CD4-positive, alpha-beta memory T cell (primary cell): ENCODE measurements at regions not wholly inside any gene's neighbourhood (a gene's known extent, or its start where the extent isn't known, plus 50 kb on each side); places are given as distances from the start of the nearest gene placed in this dataset.

Experiments
- CTCF ChIA-PET: fragments of 350-600 bp; sonication (Branson Sonifier 250); formaldehyde crosslinking; loops from one replicate; lab custom pipeline; 2021; ENCODE audit warnings: inconsistent platforms; ENCODE audit not compliant: partially characterized antibody; lab: Charles Lee
- POLR2A ChIA-PET: fragments of 350-600 bp; sonication (Branson Sonifier 250); formaldehyde crosslinking; loops from one replicate; lab custom pipeline; 2021; ENCODE audit not compliant: partially characterized antibody; lab: Charles Lee
- DNase-seq, 5 donors: peaks; one replicate each; pipeline versions ENCODE4 v3.0.0 to v3.0.0-alpha.2; 2020 to 2022; ENCODE audit warnings: mixed read lengths in 1 of 5
- H3K27ac ChIP-seq: one replicate; pipeline ENCODE4 v1.7.0; 2013; ENCODE audit warnings: low read depth, low read length
- H3K27me3 ChIP-seq: 2 replicates; pipeline ENCODE4 v1.7.0; 2013; ENCODE audit warnings: mild to moderate bottlenecking, low read length, moderate library complexity; ENCODE audit not compliant: insufficient read depth
- H3K36me3 ChIP-seq: 2 replicates; pipeline ENCODE4 v1.7.0; 2013; ENCODE audit warnings: mild to moderate bottlenecking, low read length, moderate library complexity; ENCODE audit not compliant: insufficient read depth
- H3K4me1 ChIP-seq: 2 replicates; pipeline ENCODE4 v1.7.0; 2013; ENCODE audit warnings: mild to moderate bottlenecking, low read length, moderate library complexity; ENCODE audit not compliant: insufficient read depth
- H3K4me3 ChIP-seq, 2 donors: one replicate each; pipeline ENCODE4 v1.7.0; 2013; ENCODE audit warnings: low read length in 2 of 2, mild to moderate bottlenecking in 1 of 2
- H3K9me3 ChIP-seq, 2 donors: one replicate each; pipeline ENCODE4 v1.7.0; 2013; ENCODE audit warnings: low read length in 2 of 2, control low read depth in 1 of 2; ENCODE audit not compliant: control insufficient read depth in 1 of 2
- H3K27ac Mint-ChIP-seq, 7 donors: one replicate each; pipeline ENCODE4 v1.8.0; 2020 to 2021; ENCODE audit warnings: mixed read lengths in 7 of 7, mild to moderate bottlenecking in 6 of 7, inconsistent platforms in 3 of 7, moderate library complexity in 3 of 7
- H3K27me3 Mint-ChIP-seq, 2 donors: one replicate each; pipeline ENCODE4 v1.8.0; 2020 to 2021; ENCODE audit warnings: mixed read lengths in 2 of 2
- H3K36me3 Mint-ChIP-seq, 2 donors: one replicate each; pipeline ENCODE4 v1.8.0; 2020 to 2021; ENCODE audit warnings: mixed read lengths in 2 of 2, inconsistent platforms in 1 of 2, mild to moderate bottlenecking in 1 of 2
- H3K4me1 Mint-ChIP-seq, 4 donors: one replicate each; pipeline ENCODE4 v1.8.0; 2020 to 2021; ENCODE audit warnings: mixed read lengths in 4 of 4, mild to moderate bottlenecking in 1 of 4
- H3K4me3 Mint-ChIP-seq, 8 donors: one replicate each; pipeline ENCODE4 v1.8.0; 2020 to 2021; ENCODE audit warnings: mixed read lengths in 8 of 8, mild to moderate bottlenecking in 7 of 8, moderate library complexity in 6 of 8, inconsistent platforms in 3 of 8
- H3K9me3 Mint-ChIP-seq, 8 donors: one replicate each; pipeline ENCODE4 v1.8.0; 2020 to 2021; ENCODE audit warnings: mixed read lengths in 8 of 8, mild to moderate bottlenecking in 5 of 8, inconsistent platforms in 3 of 8, moderate library complexity in 1 of 8
- intact Hi-C: fragments of 100-400 bp; cut with micrococcal nuclease; formaldehyde crosslinking; loops from one replicate; pipeline ENCODE4 v1.15.1; 2023

DNA sequence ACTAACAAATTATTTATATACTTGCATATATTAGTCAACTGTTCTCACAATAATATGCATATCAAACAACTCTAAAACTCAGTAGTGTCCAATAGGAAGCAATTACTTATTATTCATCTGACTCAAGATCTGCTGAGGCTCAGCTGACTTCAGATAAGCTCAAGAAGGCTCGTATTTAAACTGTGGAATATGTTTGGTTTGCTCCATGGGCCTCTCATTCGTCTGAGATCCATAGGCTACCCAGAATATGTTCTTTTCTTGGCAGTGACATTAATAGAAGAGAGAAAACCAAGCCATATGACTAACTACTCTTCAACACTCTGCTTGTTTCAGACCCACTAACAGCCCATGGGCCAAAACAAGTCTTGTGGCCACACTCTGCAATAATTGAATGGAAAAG, 107.7 kb upstream of the MAP2 start:
- Histone ChIP-seq H3K27me3 (no peaks in the 10 kb centered on the region), H3K4me3 (no peak overlapping the region), H3K27ac (no peak overlapping the region), H3K4me1 (no peaks in the 10 kb centered on the region), H3K36me3 (no peaks in the 10 kb centered on the region), H3K9me3 (no peaks in the 10 kb centered on the region)
- Mint-ChIP-seq H3K27ac (no peak overlapping the region), H3K27me3 (no peaks in the 10 kb centered on the region), H3K36me3 (no peaks in the 10 kb centered on the region), H3K9me3 (peaks cover 0 to 2% (median 0%) of the 10 kb centered on the region in 8 donors), H3K4me3 (no peak overlapping the region), H3K4me1 (no peaks in the 10 kb centered on the region)
- no peak for DNase-seq
- intact Hi-C loops, result no loop called here
- CTCF ChIA-PET, result no interaction called here
- POLR2A ChIA-PET, result no interaction called here

DNA sequence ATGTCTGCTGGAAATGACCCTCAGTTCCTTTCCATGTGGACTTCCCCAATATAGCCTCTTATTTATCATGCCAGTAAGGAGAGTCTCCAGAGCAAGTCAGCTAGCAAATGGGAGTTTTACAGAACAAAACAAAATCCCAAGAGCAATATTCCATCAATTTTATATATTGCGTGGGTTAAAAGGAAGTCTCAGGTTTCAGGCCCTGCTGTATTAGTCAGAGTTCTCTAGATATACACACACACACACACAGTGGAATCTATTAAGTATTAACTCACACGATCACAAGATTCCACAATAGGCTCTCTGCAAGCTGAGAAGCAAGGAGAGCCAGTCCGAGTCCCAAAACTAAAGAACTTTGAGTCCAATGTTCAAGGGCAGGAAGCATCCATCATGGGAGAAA, 102.8 kb upstream of the MAP2 start:
- Histone ChIP-seq H3K4me1 (no peaks in the 10 kb centered on the region), H3K36me3 (no peaks in the 10 kb centered on the region), H3K9me3 (no peaks in the 10 kb centered on the region), H3K27ac (no peak overlapping the region), H3K4me3 (no peak overlapping the region), H3K27me3 (no peaks in the 10 kb centered on the region)
- Mint-ChIP-seq H3K9me3 (peaks cover 0 to 6% (median 0%) of the 10 kb centered on the region in 8 donors), H3K27ac (no peak overlapping the region), H3K27me3 (no peaks in the 10 kb centered on the region), H3K4me3 (no peak overlapping the region), H3K4me1 (no peaks in the 10 kb centered on the region), H3K36me3 (no peaks in the 10 kb centered on the region)
- POLR2A ChIA-PET, result no interaction called here
- intact Hi-C loops, result no loop called here
- CTCF ChIA-PET, result no interaction called here
- no peak for DNase-seq

DNA sequence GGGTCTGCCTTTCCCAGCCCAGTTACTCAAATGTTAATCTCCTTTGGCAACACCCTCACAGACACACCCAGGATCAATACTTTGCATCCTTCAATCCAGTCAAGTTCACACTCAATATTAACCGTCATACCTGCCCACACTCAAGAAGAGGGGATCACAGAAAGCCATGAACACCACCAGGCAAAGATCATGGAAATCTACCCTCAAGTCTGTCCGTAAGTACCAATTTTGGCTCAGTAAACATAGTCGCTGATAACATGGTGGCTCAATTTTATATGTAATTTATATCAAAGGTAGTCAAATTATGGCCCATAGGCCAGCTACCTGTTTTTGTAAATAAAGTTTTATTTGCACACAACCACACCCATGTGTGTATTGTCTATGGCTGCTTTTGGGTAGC, 102.3 kb upstream of the MAP2 start:
- intact Hi-C loops, result no loop called here
- H3K4me3 Mint-ChIP-seq, result no peak overlapping the region
- no peaks in the 10 kb centered on the region for H3K27me3 ChIP-seq
- no peaks in the 10 kb centered on the region for H3K36me3 ChIP-seq
- no peaks in the 10 kb centered on the region for H3K27me3 Mint-ChIP-seq
- no peaks in the 10 kb centered on the region for H3K36me3 Mint-ChIP-seq
- peaks cover 0 to 6% (median 0%) of the 10 kb centered on the region in 8 donors for H3K9me3 Mint-ChIP-seq
- H3K4me1 Mint-ChIP-seq, result no peaks in the 10 kb centered on the region
- no peaks in the 10 kb centered on the region for H3K9me3 ChIP-seq
- no peak for DNase-seq
- no peak overlapping the region for H3K4me3 ChIP-seq
- ChIA-PET CTCF (no interaction called here), POLR2A (no interaction called here)
- no peaks in the 10 kb centered on the region for H3K4me1 ChIP-seq
- H3K27ac ChIP-seq, result no peak overlapping the region
- H3K27ac Mint-ChIP-seq, result no peak overlapping the region

DNA sequence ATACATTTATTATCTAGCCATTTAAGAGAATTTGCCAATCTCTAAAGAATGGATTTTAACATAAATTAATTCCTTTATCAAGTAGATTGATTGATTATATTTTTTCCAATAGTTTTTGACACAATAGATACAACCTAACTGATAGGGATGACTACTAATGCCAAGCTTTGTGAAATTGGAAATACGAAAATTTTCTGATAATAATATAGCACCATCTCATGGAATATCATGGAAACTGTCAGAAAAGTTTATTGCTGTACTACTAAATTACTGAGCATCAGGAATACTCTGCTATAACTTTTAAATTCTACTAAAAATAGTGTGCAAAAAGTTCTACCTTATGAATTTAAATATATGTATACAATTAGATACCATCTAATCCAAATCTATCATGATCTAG, 101.8 kb upstream of the MAP2 start:
- no peaks in the 10 kb centered on the region for H3K9me3 ChIP-seq
- Mint-ChIP-seq H3K36me3 (no peaks in the 10 kb centered on the region), H3K27ac (no peak overlapping the region), H3K27me3 (no peaks in the 10 kb centered on the region), H3K4me3 (no peak overlapping the region), H3K4me1 (no peaks in the 10 kb centered on the region), H3K9me3 (peaks cover 0 to 6% (median 0%) of the 10 kb centered on the region in 8 donors)
- no peak overlapping the region for H3K27ac ChIP-seq
- no peaks in the 10 kb centered on the region for H3K4me1 ChIP-seq
- CTCF ChIA-PET, result no interaction called here
- H3K4me3 ChIP-seq, result no peak overlapping the region
- no peak for DNase-seq
- H3K27me3 ChIP-seq, result no peaks in the 10 kb centered on the region
- H3K36me3 ChIP-seq, result no peaks in the 10 kb centered on the region
- POLR2A ChIA-PET, result no interaction called here
- intact Hi-C loops, result no loop called here

DNA sequence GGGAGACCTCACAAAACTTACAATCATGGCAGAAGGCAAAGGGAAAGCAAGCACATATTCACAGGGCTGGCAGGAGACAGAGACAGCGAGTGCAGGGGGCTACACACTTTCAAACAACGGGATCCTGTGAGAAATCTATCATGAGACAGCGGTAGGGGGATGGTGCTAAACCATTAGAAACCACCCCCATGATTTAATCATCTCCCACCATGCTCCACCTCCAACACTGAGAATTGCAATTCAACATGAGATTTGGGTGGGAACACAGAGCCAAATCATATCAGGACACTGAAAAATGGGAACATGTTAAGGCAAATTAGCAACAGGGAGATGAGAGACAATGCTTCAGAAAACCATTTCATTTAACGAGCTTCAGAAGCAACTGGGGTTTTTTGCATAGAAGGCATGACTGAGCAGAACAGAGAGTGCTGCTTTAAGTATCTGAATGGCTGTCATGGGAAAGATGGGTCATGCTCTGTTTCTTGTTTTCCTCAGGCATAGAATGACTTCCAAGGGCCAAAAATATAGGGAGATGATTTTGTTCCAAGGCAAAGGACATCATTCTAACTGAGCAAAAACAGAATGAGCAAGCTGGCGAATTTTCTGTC, 100.8 kb upstream of the MAP2 start:
- POLR2A ChIA-PET, result no interaction called here
- intact Hi-C loops, result no loop called here
- Histone ChIP-seq H3K27me3 (no peaks in the 10 kb centered on the region), H3K9me3 (no peaks in the 10 kb centered on the region), H3K36me3 (no peaks in the 10 kb centered on the region), H3K4me3 (no peak overlapping the region), H3K4me1 (no peaks in the 10 kb centered on the region), H3K27ac (no peak overlapping the region)
- CTCF ChIA-PET, result no interaction called here
- Mint-ChIP-seq H3K4me1 (no peaks in the 10 kb centered on the region), H3K27me3 (no peaks in the 10 kb centered on the region), H3K27ac (no peak overlapping the region), H3K4me3 (no peak overlapping the region), H3K36me3 (no peaks in the 10 kb centered on the region), H3K9me3 (peaks cover 0 to 4% (median 0%) of the 10 kb centered on the region in 8 donors)
- no peak for DNase-seq

DNA sequence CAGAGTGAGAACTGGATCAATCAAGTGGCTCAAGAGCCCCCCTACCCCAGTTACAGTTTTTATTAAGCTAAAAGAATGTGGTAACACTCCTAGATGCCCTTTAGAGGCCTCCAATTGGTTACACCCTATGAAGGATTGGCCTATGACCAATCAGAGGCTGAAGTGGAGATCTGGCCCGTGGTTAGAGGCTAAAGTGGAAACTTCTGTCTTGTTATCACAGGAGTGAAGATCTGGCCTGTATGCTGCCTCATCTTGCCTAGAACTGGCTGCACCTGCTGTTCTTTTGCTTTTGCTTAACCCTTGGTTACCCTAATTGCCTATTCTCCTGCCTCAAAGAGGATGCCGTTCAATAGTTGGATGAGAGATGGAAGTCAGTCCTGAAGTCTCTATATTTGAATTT, 100.1 kb upstream of the MAP2 start:
- no peak overlapping the region for H3K4me3 ChIP-seq
- H3K27me3 ChIP-seq, result no peaks in the 10 kb centered on the region
- peaks cover 0 to 4% (median 0%) of the 10 kb centered on the region in 8 donors for H3K9me3 Mint-ChIP-seq
- H3K36me3 ChIP-seq, result no peaks in the 10 kb centered on the region
- H3K27me3 Mint-ChIP-seq, result no peaks in the 10 kb centered on the region
- no peak for DNase-seq
- H3K27ac ChIP-seq, result no peak overlapping the region
- ChIA-PET CTCF (no interaction called here), POLR2A (no interaction called here)
- no peaks in the 10 kb centered on the region for H3K9me3 ChIP-seq
- intact Hi-C loops, result no loop called here
- H3K4me3 Mint-ChIP-seq, result no peak overlapping the region
- H3K27ac Mint-ChIP-seq, result no peak overlapping the region
- H3K36me3 Mint-ChIP-seq, result no peaks in the 10 kb centered on the region
- H3K4me1 Mint-ChIP-seq, result no peaks in the 10 kb centered on the region
- H3K4me1 ChIP-seq, result no peaks in the 10 kb centered on the region

DNA sequence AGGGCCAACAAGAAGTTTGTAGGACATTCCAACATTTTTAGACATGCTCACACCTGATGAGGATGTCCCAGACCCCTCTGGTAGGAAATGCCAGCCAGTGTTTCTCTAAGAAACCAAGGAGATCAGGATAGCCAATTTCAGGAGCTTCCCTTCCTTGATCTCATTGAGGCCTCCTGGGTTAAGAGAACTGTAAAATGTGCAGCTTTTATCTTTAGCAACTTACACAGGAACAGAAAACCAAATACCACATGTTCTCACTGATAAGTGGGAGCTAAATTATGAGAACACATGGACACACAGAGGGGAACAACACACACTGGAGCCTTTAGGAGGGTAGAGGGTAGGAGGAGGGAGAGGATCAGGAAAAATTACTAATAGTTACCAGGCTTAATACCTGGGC, 99.6 kb upstream of the MAP2 start:
- H3K27me3 ChIP-seq, result no peaks in the 10 kb centered on the region
- Mint-ChIP-seq H3K27me3 (no peaks in the 10 kb centered on the region), H3K4me3 (no peak overlapping the region), H3K36me3 (no peaks in the 10 kb centered on the region), H3K27ac (no peak overlapping the region), H3K9me3 (peaks cover 0 to 4% (median 0%) of the 10 kb centered on the region in 8 donors), H3K4me1 (no peaks in the 10 kb centered on the region)
- no peak for DNase-seq
- intact Hi-C loops, result no loop called here
- H3K27ac ChIP-seq, result no peak overlapping the region
- no peak overlapping the region for H3K4me3 ChIP-seq
- H3K36me3 ChIP-seq, result no peaks in the 10 kb centered on the region
- ChIA-PET POLR2A (no interaction called here), CTCF (interaction anchor here (0.9 kb wide), 1 partner anchor 11 kb away, joined by 3 read pairs; no protein-coding TSS in a partner anchor)
- H3K9me3 ChIP-seq, result no peaks in the 10 kb centered on the region
- no peaks in the 10 kb centered on the region for H3K4me1 ChIP-seq
